HT-29 (cell line): ENCODE measurements at regions not wholly inside any gene's neighbourhood (a gene's known extent, or its start where the extent isn't known, plus 50 kb on each side); places are given as distances from the start of the nearest gene placed in this dataset.

ENCODE experiments used
- DNase-seq: peaks from one replicate; pipeline ENCODE4 v3.0.0-alpha.2; 2015; ENCODE audit warnings: low spot score

DNA sequence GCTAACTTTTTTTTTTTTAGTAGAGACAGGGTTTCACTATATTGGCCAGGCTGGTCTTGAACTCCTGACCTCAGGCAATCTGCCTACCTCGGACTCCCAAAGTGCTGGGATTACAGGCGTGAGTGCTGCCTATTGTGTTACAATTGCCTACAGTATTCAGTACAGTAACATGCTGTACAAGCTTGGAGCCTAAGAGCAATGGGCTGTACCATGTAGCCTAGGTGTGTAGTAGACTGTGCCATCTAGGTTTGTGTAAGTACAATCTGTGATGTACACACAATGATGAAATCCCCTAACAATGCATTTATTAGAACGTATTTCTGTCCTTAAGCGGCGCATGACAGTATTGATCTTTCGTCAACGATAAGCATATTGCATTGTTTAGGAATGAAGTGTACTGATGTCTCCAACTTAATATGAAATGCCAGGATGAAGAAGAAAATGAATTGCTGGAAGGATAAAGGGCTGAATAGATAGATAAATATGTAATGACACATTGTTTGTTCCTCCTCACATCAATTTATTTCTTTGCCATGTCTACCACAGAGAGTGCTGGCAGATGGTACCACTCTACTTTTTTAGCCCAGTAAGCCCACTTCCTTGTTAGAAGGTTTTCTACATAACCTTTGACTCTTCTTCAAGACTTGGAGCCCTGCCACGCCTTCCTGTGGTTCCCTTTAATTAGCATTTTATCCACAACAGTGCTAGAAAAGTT is 467.5 kb downstream of the VRK1 start:
- DNase-seq = no peak

- DNase-seq = no peak
These were observed 469.5 kb downstream of the VRK1 start for GRCh38 chr14:97266653-97267052.

DNA sequence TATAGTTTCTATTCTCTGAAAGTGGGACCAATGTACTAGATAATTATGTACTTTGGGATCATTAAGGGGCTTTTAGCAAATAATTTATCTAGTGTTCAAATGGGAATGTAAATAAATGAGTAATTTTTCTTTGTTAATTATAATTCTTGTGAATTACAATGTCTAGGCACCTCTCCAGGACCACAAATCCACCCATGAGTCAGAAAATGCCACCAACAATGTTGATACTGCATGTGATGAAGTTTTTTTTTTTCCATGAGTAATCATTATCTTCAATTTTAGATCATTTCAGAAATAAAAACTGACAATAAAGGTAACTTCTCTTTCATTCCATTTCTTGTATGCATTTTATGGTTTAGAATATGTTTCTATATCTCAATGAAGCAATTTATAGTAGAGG is 470.3 kb downstream of the VRK1 start:
- DNase-seq = no peak

GRCh38 chr14:97268097-97268496 is 470.9 kb downstream of the VRK1 start:
- no peak for DNase-seq

DNA sequence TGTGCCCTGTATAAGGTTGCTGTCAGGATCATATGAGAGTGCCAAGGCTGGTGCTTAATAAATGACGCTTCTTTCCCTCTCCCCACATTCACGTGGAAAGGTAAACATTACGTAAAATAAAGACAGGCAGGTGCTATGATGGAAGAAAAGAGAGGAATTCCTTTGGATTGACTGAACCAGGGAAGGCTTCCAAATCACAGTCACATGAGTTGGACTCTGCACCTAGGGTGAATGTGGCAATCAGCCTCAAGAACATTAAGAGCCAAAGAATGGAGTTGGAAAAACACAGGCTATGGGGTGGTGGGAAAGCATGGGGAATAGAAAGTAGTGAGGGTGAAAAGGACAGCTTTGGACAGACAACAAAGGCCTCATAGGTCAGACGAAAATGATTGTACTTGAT is 473.1 kb downstream of the VRK1 start:
- no peak for DNase-seq

DNA sequence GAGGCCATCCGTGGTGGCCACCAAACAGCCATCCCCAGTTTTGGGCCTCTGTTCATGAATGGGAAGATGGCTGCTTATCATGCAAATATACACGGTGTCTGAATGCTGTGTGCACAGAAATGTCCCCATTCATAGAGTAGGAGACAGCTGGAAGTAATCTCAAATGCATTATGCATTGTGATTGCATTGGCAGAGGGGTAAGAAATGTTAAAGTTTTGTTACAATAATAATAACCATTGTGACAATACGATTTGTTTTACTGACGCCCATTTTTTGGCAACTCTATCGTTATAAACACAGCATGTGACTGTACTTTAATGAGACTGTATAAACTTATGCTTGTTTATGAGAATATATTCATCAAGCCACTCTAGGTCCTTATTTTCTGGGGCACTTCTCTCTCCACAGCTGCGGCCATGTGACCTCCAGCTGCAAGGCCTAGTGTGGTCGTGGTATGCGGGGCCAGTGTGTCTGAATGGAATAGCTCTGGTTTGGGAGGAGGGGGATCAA is 474.3 kb downstream of the VRK1 start:
- no peak for DNase-seq

DNA sequence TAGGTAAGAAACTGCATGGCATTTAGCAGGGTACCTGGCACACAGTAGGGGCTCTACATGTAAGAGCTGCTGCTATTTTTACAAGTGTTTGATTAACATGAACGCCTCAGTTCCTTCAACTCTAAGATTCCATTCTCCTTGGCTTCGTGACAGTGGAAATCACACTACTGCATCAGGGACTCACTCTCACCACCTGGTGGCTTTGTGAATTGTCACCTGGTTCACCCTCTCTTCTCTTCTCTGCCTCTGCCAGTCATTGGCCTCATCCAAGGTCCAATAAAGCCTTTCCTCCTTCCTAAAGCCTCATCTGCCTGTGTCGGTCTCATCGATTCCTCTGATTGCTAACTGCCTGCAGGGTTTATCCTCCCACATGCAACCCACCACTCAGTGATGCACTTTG is 476.4 kb downstream of the VRK1 start:
- peak; percentile 1 for DNase-seq

DNA sequence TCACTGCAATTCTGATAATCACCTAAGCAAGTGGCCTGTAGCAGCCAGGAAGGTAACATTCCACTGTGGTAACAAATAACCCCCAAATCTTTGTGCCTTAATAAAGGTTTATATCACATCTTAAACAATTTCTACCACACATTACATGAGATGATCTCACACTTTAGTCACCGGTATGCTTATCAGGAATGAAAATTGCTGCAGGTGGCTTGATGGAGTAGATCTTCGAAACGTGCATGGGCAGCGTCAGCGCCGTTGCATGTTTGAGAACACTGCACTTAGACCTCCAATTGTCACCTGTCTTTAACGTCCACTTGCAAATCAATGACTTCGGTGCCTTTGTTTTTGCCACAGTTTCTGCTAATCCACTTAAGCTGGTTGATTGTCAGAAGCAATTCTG is 477.4 kb downstream of the VRK1 start:
- DNase-seq = no peak

DNA sequence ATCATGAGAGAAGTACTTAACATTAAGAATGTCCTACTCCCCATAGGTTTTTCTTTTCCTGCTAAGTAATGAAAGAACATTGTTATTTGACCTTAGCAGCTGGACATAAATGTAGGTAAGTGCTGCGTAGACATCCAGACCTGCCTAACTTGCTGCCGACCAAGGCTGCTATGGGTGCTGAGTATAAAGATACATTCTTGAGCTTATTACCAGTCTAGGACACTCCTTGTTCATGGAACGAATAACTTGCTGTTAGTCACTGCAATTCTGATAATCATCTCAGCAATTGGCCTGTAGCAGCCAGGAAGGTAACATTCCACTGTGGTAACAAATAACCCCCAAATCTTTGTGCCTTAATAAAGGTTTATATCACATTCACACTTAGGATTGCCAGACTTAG is 478.1 kb downstream of the VRK1 start:
- DNase-seq = no peak

DNA sequence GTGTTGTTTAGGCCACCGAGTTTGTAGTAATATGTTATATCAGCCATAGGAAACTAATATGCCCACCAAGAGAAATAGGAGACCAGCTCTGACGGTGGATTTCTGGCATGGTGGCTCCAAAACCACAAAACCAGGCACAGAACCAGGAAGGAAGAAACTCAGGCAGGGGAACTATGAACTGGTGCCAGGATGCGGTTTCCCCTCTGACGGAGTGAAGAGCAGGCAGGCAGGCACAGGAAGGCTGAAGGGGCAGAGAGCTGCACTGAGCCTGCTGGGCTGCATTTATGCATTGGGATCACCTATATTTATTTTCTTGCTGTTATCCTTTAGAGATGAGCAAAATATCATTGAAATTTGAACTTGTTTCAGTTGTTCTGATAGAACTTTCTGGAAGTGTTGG is 479.4 kb downstream of the VRK1 start:
- DNase-seq = no peak

DNA sequence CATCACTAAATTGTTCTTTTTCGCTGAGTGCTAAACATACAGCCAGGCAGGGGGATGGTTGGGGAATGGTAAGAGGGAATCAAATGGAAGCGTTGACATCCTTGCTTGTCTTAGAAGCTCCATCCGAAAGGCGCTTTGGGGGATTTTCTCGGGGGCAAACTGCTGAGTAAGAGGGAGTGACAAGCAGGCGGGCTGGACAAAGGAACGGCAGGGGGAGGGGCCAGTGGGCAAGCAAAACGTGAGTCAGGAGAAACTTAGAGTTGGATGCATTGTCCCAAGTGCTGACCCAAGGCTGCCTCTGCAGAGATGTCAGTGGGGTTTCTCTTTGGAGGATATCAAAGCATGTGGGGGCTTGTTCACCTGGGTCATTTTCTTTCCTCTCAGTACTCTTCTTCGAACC is 480.5 kb downstream of the VRK1 start:
- no peak for DNase-seq

GRCh38 chr14:97280526-97280925 is 483.3 kb downstream of the VRK1 start:
- no peak for DNase-seq

DNA sequence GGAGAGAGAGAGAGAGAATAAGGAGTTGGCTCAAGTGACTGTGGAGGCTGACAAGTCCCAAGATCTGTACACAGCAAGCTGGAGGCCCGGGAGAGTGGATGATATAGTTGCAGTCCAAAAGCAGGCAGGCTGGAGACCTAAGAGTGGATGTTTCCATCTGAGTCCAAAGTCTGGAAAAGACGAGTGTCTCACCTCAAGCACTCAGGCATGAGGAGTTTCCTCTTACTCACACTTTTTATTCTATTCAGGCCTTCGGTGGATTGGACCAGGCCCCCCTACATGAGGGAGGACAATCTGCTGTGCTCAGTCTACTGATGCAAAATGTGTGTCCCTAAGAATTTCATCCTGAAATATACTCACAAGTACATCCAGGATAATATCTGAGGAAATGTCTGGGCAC is 484.6 kb downstream of the VRK1 start:
- DNase-seq = no peak

DNA sequence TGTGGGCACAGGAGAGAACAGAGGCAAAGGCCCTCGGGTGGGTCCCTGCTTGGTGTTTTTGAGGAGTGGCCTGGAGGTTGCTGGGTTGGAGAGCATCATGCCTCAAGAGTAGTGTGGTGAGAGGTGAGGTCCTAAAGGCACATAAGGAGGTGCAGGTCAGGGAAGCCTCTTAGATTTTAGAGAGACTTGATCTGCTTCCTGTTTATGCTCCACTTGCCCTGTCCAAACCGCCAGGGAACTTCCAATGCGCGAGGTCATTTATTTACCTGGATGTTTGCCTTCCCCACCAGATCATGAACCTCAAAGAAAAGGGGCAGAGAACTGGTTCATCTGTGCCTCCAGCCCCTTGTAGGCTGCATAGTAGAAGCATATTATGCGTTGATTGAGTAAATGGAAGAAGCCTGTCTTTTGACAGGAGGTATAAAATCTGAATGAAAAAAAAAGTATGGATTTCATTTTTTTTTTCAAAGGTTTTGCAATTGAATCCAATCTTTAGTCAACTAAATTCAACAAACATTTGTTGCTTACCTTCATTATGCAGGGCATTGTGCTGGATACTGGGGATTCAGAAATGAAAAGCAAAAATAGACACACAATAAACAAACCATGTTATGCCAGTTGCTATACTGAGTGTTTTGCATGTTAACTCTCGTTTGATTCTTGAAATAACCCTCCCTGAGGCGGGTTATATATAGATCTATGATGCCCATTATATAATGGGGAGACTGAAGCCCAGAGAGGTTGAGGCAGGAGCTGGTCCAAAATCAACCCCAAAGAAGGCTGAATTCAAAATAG is 485.2 kb downstream of the VRK1 start:
- DNase-seq = no peak

- no peak for DNase-seq
These were observed 485.8 kb downstream of the VRK1 start for GRCh38 chr14:97283005-97283403.

- DNase-seq = no peak
These were observed 486.2 kb downstream of the VRK1 start for GRCh38 chr14:97283426-97283825.

- no peak for DNase-seq
These were observed 486.7 kb downstream of the VRK1 start for GRCh38 chr14:97283841-97284240.

GRCh38 chr14:97287956-97288355 is 490.8 kb downstream of the VRK1 start:
- no peak for DNase-seq

DNA sequence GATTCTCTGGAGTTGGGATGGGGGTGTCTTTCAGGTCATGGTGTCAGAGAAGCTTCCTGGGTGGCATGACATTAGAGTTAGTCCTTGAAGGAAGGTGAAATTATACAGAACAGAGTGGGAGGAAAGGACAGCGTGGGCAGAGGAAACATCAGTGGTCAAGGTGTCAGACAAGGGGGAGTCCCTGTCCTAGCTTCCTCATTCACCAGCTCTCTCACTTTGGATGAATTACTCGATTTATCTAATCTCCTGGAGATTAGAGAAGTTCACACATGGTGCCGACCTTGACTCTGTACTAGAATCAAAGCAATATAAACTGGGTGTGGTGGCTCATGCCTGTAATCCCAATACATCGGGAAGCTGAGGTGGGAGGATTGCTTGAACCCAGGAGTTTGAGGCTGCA is 492.9 kb downstream of the VRK1 start:
- DNase-seq = no peak

- DNase-seq = no peak
These were observed 493.8 kb downstream of the VRK1 start for GRCh38 chr14:97290977-97291376.

- no peak for DNase-seq
These were observed 496.5 kb downstream of the VRK1 start for GRCh38 chr14:97293659-97294058.

- DNase-seq = no peak
These were observed 498.0 kb downstream of the VRK1 start for GRCh38 chr14:97295108-97295710.

GRCh38 chr14:97296176-97296575 is 499.0 kb downstream of the VRK1 start:
- DNase-seq = no peak
